Naive B cell (primary cell): ENCODE measurements at regions not wholly inside any gene's neighbourhood (a gene's known extent, or its start where the extent isn't known, plus 50 kb on each side); places are given as distances from the start of the nearest gene placed in this dataset.
"Not testable (repeated sequence)": the region's sequence is repeated elsewhere in the genome, so short reads cannot be mapped to it uniquely, and the experiment has no call there.

Experiments
- ATAC-seq, 2 donors: fragments of 150-1000 bp; cut with Tn5 transposase; 2 replicates each; pipeline ENCODE4 v1.10.0; 2021; ENCODE audit warnings: low read depth in 2 of 2, mild to moderate bottlenecking in 2 of 2, moderate library complexity in 2 of 2
- DNase-seq: peaks from one replicate; pipeline ENCODE4 v3.0.0; 2022
- H3K27ac Mint-ChIP-seq, 6 donors: one replicate each; pipeline ENCODE4 v1.8.0; 2020 to 2022; ENCODE audit warnings: mild to moderate bottlenecking in 6 of 6, mixed read lengths in 6 of 6, moderate library complexity in 5 of 6, inconsistent platforms in 2 of 6
- H3K27me3 Mint-ChIP-seq, 3 donors: one replicate each; pipeline ENCODE4 v1.8.0; 2021 to 2022; ENCODE audit warnings: mixed read lengths in 3 of 3, mild to moderate bottlenecking in 1 of 3
- H3K36me3 Mint-ChIP-seq, 2 donors: one replicate each; pipeline ENCODE4 v1.8.0; 2020 to 2022; ENCODE audit warnings: mixed read lengths in 2 of 2, inconsistent platforms in 1 of 2, mild to moderate bottlenecking in 1 of 2
- H3K4me1 Mint-ChIP-seq, 3 donors: one replicate each; pipeline ENCODE4 v1.8.0; 2020 to 2022; ENCODE audit warnings: mixed read lengths in 3 of 3, inconsistent platforms in 1 of 3, mild to moderate bottlenecking in 1 of 3, moderate library complexity in 1 of 3
- H3K4me3 Mint-ChIP-seq, 8 donors: one replicate each; pipeline ENCODE4 v1.8.0; 2020 to 2022; ENCODE audit warnings: mild to moderate bottlenecking in 8 of 8, mixed read lengths in 8 of 8, moderate library complexity in 8 of 8, inconsistent platforms in 2 of 8
- H3K9me3 Mint-ChIP-seq, 7 donors: one replicate each; pipeline ENCODE4 v1.8.0; 2020 to 2022; ENCODE audit warnings: mixed read lengths in 7 of 7, mild to moderate bottlenecking in 5 of 7, inconsistent platforms in 2 of 7, moderate library complexity in 1 of 7

- Mint-ChIP-seq H3K4me1 (no peaks in the 10 kb centered on the region), H3K36me3 (no peaks in the 10 kb centered on the region), H3K9me3 (peaks cover under 1 to 24% (median 8%) of the 10 kb centered on the region in 7 donors), H3K27ac (no peak overlapping the region), H3K4me3 (no peak overlapping the region), H3K27me3 (no peaks in the 10 kb centered on the region)
- DNase-seq, result no peak
- no peak for ATAC-seq
These were observed 933.2 kb downstream of the TRIB2 start for GRCh38 chr2:13649918-13650317.

GRCh38 chr2:13650586-13651180, 933.9 kb downstream of the TRIB2 start:
- H3K9me3 Mint-ChIP-seq, result peaks cover 0 to 24% (median 8%) of the 10 kb centered on the region in 7 donors
- no peaks in the 10 kb centered on the region for H3K4me1 Mint-ChIP-seq
- ATAC-seq, result no peak
- no peak overlapping the region for H3K4me3 Mint-ChIP-seq
- H3K27ac Mint-ChIP-seq, result no peak overlapping the region
- no peak for DNase-seq
- no peaks in the 10 kb centered on the region for H3K27me3 Mint-ChIP-seq
- H3K36me3 Mint-ChIP-seq, result no peaks in the 10 kb centered on the region

GRCh38 chr2:13651684-13652131, 935.0 kb downstream of the TRIB2 start:
- ATAC-seq, result no peak
- no peak for DNase-seq
- H3K4me3 Mint-ChIP-seq, result no peak overlapping the region
- H3K4me1 Mint-ChIP-seq, result no peaks in the 10 kb centered on the region
- H3K27ac Mint-ChIP-seq, result no peak overlapping the region
- no peaks in the 10 kb centered on the region for H3K36me3 Mint-ChIP-seq
- H3K27me3 Mint-ChIP-seq, result no peaks in the 10 kb centered on the region
- peaks cover 4 to 19% (median 8%) of the 10 kb centered on the region in 7 donors for H3K9me3 Mint-ChIP-seq

- no peaks in the 10 kb centered on the region for H3K27me3 Mint-ChIP-seq
- H3K36me3 Mint-ChIP-seq, result no peaks in the 10 kb centered on the region
- DNase-seq, result no peak
- H3K4me1 Mint-ChIP-seq, result no peaks in the 10 kb centered on the region
- no peak for ATAC-seq
- H3K9me3 Mint-ChIP-seq, result peaks cover 4 to 19% (median 8%) of the 10 kb centered on the region in 7 donors
- H3K4me3 Mint-ChIP-seq, result no peak overlapping the region
- H3K27ac Mint-ChIP-seq, result no peak overlapping the region
These were observed 936.0 kb downstream of the TRIB2 start for GRCh38 chr2:13652531-13653313.

GRCh38 chr2:13654416-13654815, 937.7 kb downstream of the TRIB2 start:
- peaks cover 4 to 19% (median 7%) of the 10 kb centered on the region in 7 donors for H3K9me3 Mint-ChIP-seq
- no peaks in the 10 kb centered on the region for H3K4me1 Mint-ChIP-seq
- H3K27me3 Mint-ChIP-seq, result no peaks in the 10 kb centered on the region
- no peak for ATAC-seq
- no peak overlapping the region for H3K27ac Mint-ChIP-seq
- no peak for DNase-seq
- no peak overlapping the region for H3K4me3 Mint-ChIP-seq
- no peaks in the 10 kb centered on the region for H3K36me3 Mint-ChIP-seq

GRCh38 chr2:13660231-13660630, 943.5 kb downstream of the TRIB2 start:
- DNase-seq (no peak), ATAC-seq (no peak)
- Mint-ChIP-seq H3K4me1 (no peaks in the 10 kb centered on the region), H3K4me3 (no peak overlapping the region), H3K27me3 (no peaks in the 10 kb centered on the region), H3K36me3 (no peaks in the 10 kb centered on the region), H3K27ac (no peak overlapping the region), H3K9me3 (peaks cover 0 to 7% (median 3%) of the 10 kb centered on the region in 7 donors)

- Mint-ChIP-seq H3K9me3 (peaks cover 0 to 7% (median 3%) of the 10 kb centered on the region in 7 donors), H3K4me3 (no peak overlapping the region), H3K4me1 (no peaks in the 10 kb centered on the region), H3K27me3 (no peaks in the 10 kb centered on the region), H3K27ac (no peak overlapping the region), H3K36me3 (no peaks in the 10 kb centered on the region)
- ATAC-seq, result no peak
- DNase-seq, result no peak
These were observed 945.3 kb downstream of the TRIB2 start for GRCh38 chr2:13662055-13662454.

GRCh38 chr2:13666582-13667414, 950.1 kb downstream of the TRIB2 start:
- Mint-ChIP-seq H3K27ac (no peak overlapping the region), H3K36me3 (no peaks in the 10 kb centered on the region), H3K9me3 (peaks cover 0 to 6% (median 3%) of the 10 kb centered on the region in 7 donors), H3K27me3 (no peaks in the 10 kb centered on the region), H3K4me3 (no peak overlapping the region), H3K4me1 (no peaks in the 10 kb centered on the region)
- DNase-seq, result no peak
- no peak for ATAC-seq

- H3K36me3 Mint-ChIP-seq, result no peaks in the 10 kb centered on the region
- ATAC-seq (no peak), DNase-seq (no peak)
- H3K4me1 Mint-ChIP-seq, result no peaks in the 10 kb centered on the region
- H3K27ac Mint-ChIP-seq, result no peak overlapping the region
- no peaks in the 10 kb centered on the region for H3K27me3 Mint-ChIP-seq
- H3K9me3 Mint-ChIP-seq, result peaks cover 0 to 6% (median 3%) of the 10 kb centered on the region in 7 donors
- H3K4me3 Mint-ChIP-seq, result no peak overlapping the region
These were observed 950.6 kb downstream of the TRIB2 start for GRCh38 chr2:13667415-13667757.

- no peak for ATAC-seq
These were observed 952.9 kb downstream of the TRIB2 start for GRCh38 chr2:13669607-13670006.

GRCh38 chr2:13673821-13674220, 957.1 kb downstream of the TRIB2 start:
- not testable (repeated sequence) for H3K4me3 Mint-ChIP-seq, H3K36me3 Mint-ChIP-seq, H3K4me1 Mint-ChIP-seq, H3K27ac Mint-ChIP-seq, H3K27me3 Mint-ChIP-seq, DNase-seq, ATAC-seq
- H3K9me3 Mint-ChIP-seq, result peaks cover 0 to 11% (median 5%) of the 10 kb centered on the region in 7 donors

More at GRCh38 chr2:13669607-13670006, 952.9 kb downstream of the TRIB2 start:
- H3K9me3 Mint-ChIP-seq, result peaks cover 0 to 6% (median 0%) of the 10 kb centered on the region in 7 donors
- no peak overlapping the region for H3K27ac Mint-ChIP-seq
- H3K4me1 Mint-ChIP-seq, result no peaks in the 10 kb centered on the region
- DNase-seq, result no peak
- H3K36me3 Mint-ChIP-seq, result no peaks in the 10 kb centered on the region
- H3K4me3 Mint-ChIP-seq, result no peak overlapping the region
- H3K27me3 Mint-ChIP-seq, result no peaks in the 10 kb centered on the region

- Mint-ChIP-seq H3K4me1 (no peaks in the 10 kb centered on the region), H3K9me3 (peaks cover 0 to 11% (median 6%) of the 10 kb centered on the region in 7 donors), H3K36me3 (no peaks in the 10 kb centered on the region), H3K4me3 (no peak overlapping the region), H3K27ac (no peak overlapping the region), H3K27me3 (no peaks in the 10 kb centered on the region)
- ATAC-seq (no peak), DNase-seq (no peak)
These were observed 956.2 kb upstream of the LRATD1 start for GRCh38 chr2:13676269-13676668.

- Mint-ChIP-seq H3K4me1 (no peaks in the 10 kb centered on the region), H3K9me3 (peaks cover 7 to 24% (median 13%) of the 10 kb centered on the region in 7 donors), H3K27ac (no peak overlapping the region), H3K36me3 (no peaks in the 10 kb centered on the region), H3K27me3 (no peaks in the 10 kb centered on the region), H3K4me3 (no peak overlapping the region)
- ATAC-seq, result no peak
- no peak for DNase-seq
These were observed 950.6 kb upstream of the LRATD1 start for GRCh38 chr2:13681936-13682335.
